Neural progenitor cell (in vitro differentiated cells): ENCODE measurements at regions not wholly inside any gene's neighbourhood (a gene's known extent, or its start where the extent isn't known, plus 50 kb on each side); places are given as distances from the start of the nearest gene placed in this dataset.

Experiments
- CTCF ChIP-seq: fragments of 200-600 bp; sonication (generic); IDR thresholded peaks from 2 replicates; pipeline ENCODE4 v1.5.1; 2017; ENCODE audit warnings: antibody characterized with exemption, mild to moderate bottlenecking
- EZH2phosphoT487 ChIP-seq: fragments of 200-600 bp; sonication (generic); IDR thresholded peaks from 2 replicates; pipeline ENCODE4 v1.6.1; 2017; ENCODE audit warnings: antibody characterized with exemption

- TF ChIP-seq CTCF = no peak
- TF ChIP-seq EZH2phosphoT487 = no peak
These were observed 92.2 kb upstream of the TRABD2B start for GRCh38 chr1:48089356-48089891.
